ENCODE measurements at regions not wholly inside any gene's neighbourhood (a gene's known extent, or its start where the extent isn't known, plus 50 kb on each side); places are given as distances from the start of the nearest gene placed in this dataset.

DNA sequence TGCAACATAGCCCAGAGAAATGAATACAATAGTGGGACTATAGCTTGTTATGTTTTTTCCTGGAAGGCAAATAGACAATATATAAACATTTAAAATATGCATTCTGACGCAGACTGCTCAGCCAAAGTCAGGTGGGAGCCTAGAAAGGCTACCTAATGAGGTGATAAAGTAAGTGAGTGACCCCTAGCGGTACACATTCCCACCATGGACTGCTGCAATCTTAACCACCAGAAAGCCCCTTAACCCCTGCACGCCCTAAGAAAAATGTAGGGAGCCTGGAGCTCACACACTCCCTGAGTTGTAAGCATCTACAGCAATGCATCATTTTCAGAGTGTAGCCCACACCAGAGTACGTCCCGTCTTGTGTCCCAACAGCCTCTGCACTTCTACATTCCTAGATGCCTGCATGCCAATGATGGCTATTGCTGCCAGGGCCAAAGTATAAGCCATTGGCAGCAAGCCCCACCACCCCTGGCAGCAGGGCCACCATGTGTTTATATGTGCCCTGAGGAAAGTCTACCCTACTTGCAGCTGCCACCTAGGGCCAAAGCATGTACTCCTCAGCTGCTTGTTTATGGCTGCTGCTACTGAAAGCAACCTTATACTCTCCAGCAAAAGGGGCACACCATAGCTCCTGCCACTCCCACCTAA is 127.6 kb downstream of the KIF2B start:
- peaks cover 0 to 25% of the 10 kb centered on the region in 2 donors for H3K9me3 ChIP-seq
- no peak for DNase-seq (ENCODE audit: low spot score)
- TF ChIP-seq, protein P1, sequence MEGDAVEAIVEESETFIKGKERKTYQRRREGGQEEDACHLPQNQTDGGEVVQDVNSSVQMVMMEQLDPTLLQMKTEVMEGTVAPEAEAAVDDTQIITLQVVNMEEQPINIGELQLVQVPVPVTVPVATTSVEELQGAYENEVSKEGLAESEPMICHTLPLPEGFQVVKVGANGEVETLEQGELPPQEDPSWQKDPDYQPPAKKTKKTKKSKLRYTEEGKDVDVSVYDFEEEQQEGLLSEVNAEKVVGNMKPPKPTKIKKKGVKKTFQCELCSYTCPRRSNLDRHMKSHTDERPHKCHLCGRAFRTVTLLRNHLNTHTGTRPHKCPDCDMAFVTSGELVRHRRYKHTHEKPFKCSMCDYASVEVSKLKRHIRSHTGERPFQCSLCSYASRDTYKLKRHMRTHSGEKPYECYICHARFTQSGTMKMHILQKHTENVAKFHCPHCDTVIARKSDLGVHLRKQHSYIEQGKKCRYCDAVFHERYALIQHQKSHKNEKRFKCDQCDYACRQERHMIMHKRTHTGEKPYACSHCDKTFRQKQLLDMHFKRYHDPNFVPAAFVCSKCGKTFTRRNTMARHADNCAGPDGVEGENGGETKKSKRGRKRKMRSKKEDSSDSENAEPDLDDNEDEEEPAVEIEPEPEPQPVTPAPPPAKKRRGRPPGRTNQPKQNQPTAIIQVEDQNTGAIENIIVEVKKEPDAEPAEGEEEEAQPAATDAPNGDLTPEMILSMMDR (IDR thresholded peaks at IDR 0.05) = no peak

GRCh38 chr17:53950858-53951250 is 128.1 kb downstream of the KIF2B start:
- DNase-seq (ENCODE audit: low spot score) = no peak
- Histone ChIP-seq H3K4me3 (no peak overlapping the region), H3K27me3 (no peaks in the 10 kb centered on the region), H3K9me3 (peaks cover 0 to 30% of the 10 kb centered on the region in 2 donors), H3K36me3 (no peaks in the 10 kb centered on the region), H3K27ac (no peak overlapping the region), H3K4me1 (no peaks in the 10 kb centered on the region)
- TF ChIP-seq, protein P1 (IDR thresholded peaks at IDR 0.05) = no peak

More for the DNA sequence above, 127.6 kb downstream of the KIF2B start:
- H3K36me3 ChIP-seq = no peaks in the 10 kb centered on the region
- no peaks in the 10 kb centered on the region for H3K4me1 ChIP-seq
- H3K27ac ChIP-seq = no peak overlapping the region
- no peak overlapping the region for H3K4me3 ChIP-seq
- no peaks in the 10 kb centered on the region for H3K27me3 ChIP-seq

GRCh38 chr17:53971361-53971760 is 148.6 kb downstream of the KIF2B start:
- H3K27ac ChIP-seq = no peak overlapping the region
- no peak for DNase-seq (ENCODE audit: low spot score)
- H3K4me3 ChIP-seq = no peak overlapping the region
- no peaks in the 10 kb centered on the region for H3K4me1 ChIP-seq
- H3K9me3 ChIP-seq = no peaks in the 10 kb centered on the region
- no peaks in the 10 kb centered on the region for H3K36me3 ChIP-seq
- H3K27me3 ChIP-seq = no peaks in the 10 kb centered on the region
- TF ChIP-seq, protein P1 (IDR thresholded peaks at IDR 0.05) = no peak

DNA sequence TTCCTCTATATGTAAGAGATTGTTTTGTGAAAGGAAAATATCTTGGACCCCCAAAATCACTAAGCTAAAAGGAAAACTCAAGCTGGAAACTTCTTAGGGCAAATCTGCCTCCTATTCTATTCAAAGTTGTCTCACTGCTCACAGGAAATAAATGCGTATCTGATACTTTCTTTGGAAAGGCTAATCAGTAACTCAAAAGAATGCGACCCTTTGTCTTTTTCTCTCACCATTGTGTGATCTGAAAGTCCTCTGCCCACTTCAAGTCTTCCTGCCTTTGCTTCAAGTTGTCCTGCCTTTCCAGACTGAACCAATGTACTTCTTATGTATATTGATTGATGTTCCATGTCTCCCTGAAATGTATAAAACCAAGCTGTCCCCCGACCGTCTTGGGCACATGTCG is 157.3 kb downstream of the KIF2B start:
- Histone ChIP-seq H3K27me3 (no peaks in the 10 kb centered on the region), H3K9me3 (no peaks in the 10 kb centered on the region), H3K27ac (no peak overlapping the region), H3K4me1 (no peaks in the 10 kb centered on the region), H3K36me3 (no peaks in the 10 kb centered on the region), H3K4me3 (no peak overlapping the region)
- no peak for DNase-seq (ENCODE audit: low spot score)
- TF ChIP-seq, protein P1 (IDR thresholded peaks at IDR 0.05) = no peak

DNA sequence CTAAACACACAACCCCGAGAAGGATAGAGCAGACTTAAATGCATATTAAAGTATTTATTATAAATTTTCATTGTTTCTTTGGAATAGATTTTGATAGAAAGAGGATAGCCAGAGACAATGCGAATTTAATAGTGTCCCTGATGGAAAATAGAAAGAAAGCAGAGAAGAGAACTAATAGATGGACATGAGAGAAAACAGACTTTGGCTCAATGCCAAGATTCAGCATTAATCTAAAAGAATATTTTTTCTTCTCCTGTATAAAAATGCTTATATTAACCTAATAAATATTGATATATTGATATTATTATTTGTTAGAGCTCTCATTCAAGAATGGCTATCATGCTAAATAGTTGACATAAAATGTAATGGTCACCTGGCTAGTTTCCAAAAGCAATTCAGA is 173.4 kb downstream of the KIF2B start:
- no peak overlapping the region for H3K27ac ChIP-seq

More for the DNA sequence above, 173.4 kb downstream of the KIF2B start:
- Histone ChIP-seq H3K4me3 (no peak overlapping the region), H3K9me3 (no peaks in the 10 kb centered on the region), H3K27me3 (no peaks in the 10 kb centered on the region), H3K36me3 (no peaks in the 10 kb centered on the region), H3K4me1 (no peaks in the 10 kb centered on the region)
- TF ChIP-seq, protein P1 (IDR thresholded peaks at IDR 0.05) = no peak
- DNase-seq (ENCODE audit: low spot score) = no peak
